Peyer's patch (tissue), 4 donors: ENCODE measurements at regions not wholly inside any gene's neighbourhood (a gene's known extent, or its start where the extent isn't known, plus 50 kb on each side); places are given as distances from the start of the nearest gene placed in this dataset.

ENCODE experiments used
- CTCF ChIP-seq, 6 experiments: fragments of 450-650 bp in 4 of 6; fragments of 200-600 bp in 2 of 6; sonication (generic) in 1 of 6; IDR thresholded peaks; one replicate each; pipeline ENCODE4 v1.5.1; 2017 to 2019; ENCODE audit warnings: antibody characterized with exemption in 6 of 6, mild to moderate bottlenecking in 3 of 6, moderate library complexity in 1 of 6
- POLR2A ChIP-seq, 2 donors: fragments of 450-650 bp; IDR thresholded peaks; one replicate each; pipeline ENCODE4 v1.5.1; 2017; ENCODE audit warnings: antibody characterized with exemption in 2 of 2, mild to moderate bottlenecking in 2 of 2, moderate library complexity in 2 of 2

- TF ChIP-seq CTCF (IDR thresholded peaks at IDR 0.05) (no peak), POLR2A (IDR thresholded peaks at IDR 0.05) (no peak)
Observed at GRCh38 chr2:186033541-186033940, 294.9 kb downstream of the FSIP2 start.
